ENCODE measurements at regions not wholly inside any gene's neighbourhood (a gene's known extent, or its start where the extent isn't known, plus 50 kb on each side); places are given as distances from the start of the nearest gene placed in this dataset.
"Not testable (repeated sequence)": the region's sequence is repeated elsewhere in the genome, so short reads cannot be mapped to it uniquely, and the experiment has no call there.

- DNase-seq; intact Hi-C loops (cut with DNase I); ATAC-seq; H3K27ac ChIP-seq; H3K27me3 ChIP-seq; H3K9me3 ChIP-seq; H3K36me3 ChIP-seq; H3K4me3 ChIP-seq; H3K4me1 ChIP-seq: not testable (repeated sequence)
- no CpG with 5 or more reads among the region's 3 CpGs for WGBS (ENCODE audit: insufficient coverage, low coverage, low lambda C conversion rate, missing lambda C conversion rate)
Observed at GRCh38 chr16:70046560-70046959, 67.6 kb upstream of the PDPR start.

GRCh38 chr16:70048083-70048482 lies 66.0 kb upstream of the PDPR start:
- H3K27ac ChIP-seq; DNase-seq; H3K4me3 ChIP-seq; H3K4me1 ChIP-seq; ATAC-seq; H3K27me3 ChIP-seq; intact Hi-C loops (cut with DNase I); H3K9me3 ChIP-seq; H3K36me3 ChIP-seq: not testable (repeated sequence)
- 46% methylated on average over 3 of the region's 3 CpGs for WGBS (ENCODE audit: insufficient coverage, low coverage, low lambda C conversion rate, missing lambda C conversion rate)

GRCh38 chr16:70058056-70058455 lies 56.1 kb upstream of the PDPR start:
- H3K4me3 ChIP-seq; H3K9me3 ChIP-seq; H3K36me3 ChIP-seq; H3K27me3 ChIP-seq; intact Hi-C loops (cut with DNase I); ATAC-seq; H3K27ac ChIP-seq; DNase-seq: not testable (repeated sequence)
- WGBS (ENCODE audit: insufficient coverage, low coverage, low lambda C conversion rate, missing lambda C conversion rate) = no CpG with 5 or more reads among the region's 2 CpGs
- peaks cover 0 to 37% (median 4%) of the 10 kb centered on the region in 4 donors for H3K4me1 ChIP-seq

GRCh38 chr16:70059429-70059828 lies 54.7 kb upstream of the PDPR start:
- ATAC-seq; H3K9me3 ChIP-seq; H3K27me3 ChIP-seq; intact Hi-C loops (cut with DNase I); H3K36me3 ChIP-seq; DNase-seq: not testable (repeated sequence)
- WGBS (ENCODE audit: insufficient coverage, low coverage, low lambda C conversion rate, missing lambda C conversion rate) = 38% methylated on average over 3 of the region's 3 CpGs
- H3K4me1 ChIP-seq = peaks cover 0 to 37% (median 3%) of the 10 kb centered on the region in 4 donors
- H3K4me3 ChIP-seq = peak overlapping the region in 2 of 3 donors; percentile 20 to 37
- peak overlapping the region in 1 of 3 donors; percentile 73 for H3K27ac ChIP-seq

GRCh38 chr16:70060521-70061027 lies 53.6 kb upstream of the PDPR start:
- 16% methylated on average over 8 of the region's 8 CpGs for WGBS (ENCODE audit: insufficient coverage, low coverage, low lambda C conversion rate, missing lambda C conversion rate)
- intact Hi-C loops (cut with DNase I); H3K27me3 ChIP-seq; H3K9me3 ChIP-seq; H3K36me3 ChIP-seq: not testable (repeated sequence)
- peak in 2 of 3 donors; percentile 60 to 65 for DNase-seq
- Histone ChIP-seq H3K27ac (peak overlapping the region in 2 of 3 donors; percentile 58 to 73), H3K4me3 (peak overlapping the region in 2 of 3 donors; percentile 20 to 37), H3K4me1 (peaks cover 0 to 37% (median 3%) of the 10 kb centered on the region in 4 donors)
- peak; percentile 56 to 77 (median 59) for ATAC-seq

GRCh38 chr16:70061671-70062218 lies 52.4 kb upstream of the PDPR start:
- H3K27ac ChIP-seq = peak overlapping the region in 2 of 3 donors; percentile 58 to 73
- H3K9me3 ChIP-seq; intact Hi-C loops (cut with DNase I); ATAC-seq; DNase-seq; H3K27me3 ChIP-seq; H3K36me3 ChIP-seq; H3K4me3 ChIP-seq: not testable (repeated sequence)
- 34% methylated on average over 7 of the region's 7 CpGs for WGBS (ENCODE audit: insufficient coverage, low coverage, low lambda C conversion rate, missing lambda C conversion rate)
- H3K4me1 ChIP-seq = peaks cover 0 to 37% (median 3%) of the 10 kb centered on the region in 4 donors

- H3K4me3 ChIP-seq; intact Hi-C loops (cut with DNase I); ATAC-seq; H3K36me3 ChIP-seq; H3K9me3 ChIP-seq; H3K27me3 ChIP-seq; DNase-seq; H3K27ac ChIP-seq: not testable (repeated sequence)
- WGBS (ENCODE audit: insufficient coverage, low coverage, low lambda C conversion rate, missing lambda C conversion rate) = 39% methylated on average over 3 of the region's 3 CpGs
- H3K4me1 ChIP-seq = peaks cover 0 to 37% (median 3%) of the 10 kb centered on the region in 4 donors
Observed at GRCh38 chr16:70062947-70063346, 51.2 kb upstream of the PDPR start.

Small RNA genes lying in the stretch of these regions (microRNA-seq; reads per million reads assigned to microRNA genes)
- gene MIR1972-2 = 0 reads per million in 2 donors

Small RNA genes lying in the stretch of these regions (small RNA-seq; reads per million reads assigned to genes)
- 0 reads per million in 2 experiments for gene MIR1972-2

All from right lobe of liver (tissue), 6 donors.